H1 (cell line): ENCODE measurements at regions not wholly inside any gene's neighbourhood (a gene's known extent, or its start where the extent isn't known, plus 50 kb on each side); places are given as distances from the start of the nearest gene placed in this dataset.

Source experiments
- CTCF ChIA-PET: fragments of 300-600 bp; sonication (Branson Sonifier 250); formaldehyde crosslinking; loops from one replicate; lab custom pipeline; 2021; ENCODE audit not compliant: partially characterized antibody; lab: Charles Lee
- POLR2A ChIA-PET: fragments of 300-600 bp; sonication (Branson Sonifier 250); formaldehyde crosslinking; loops from one replicate; lab custom pipeline; 2021; ENCODE audit warnings: inconsistent platforms; ENCODE audit not compliant: partially characterized antibody; lab: Charles Lee
- DNase-seq, 2 experiments: peaks; one replicate each; pipeline versions ENCODE4 v3.0.0 to v3.0.0-alpha.2; 2010 to 2022; ENCODE audit warnings: low spot score in 2 of 2, low read depth in 1 of 2, mixed read lengths in 1 of 2
- FAIRE-seq: peaks from 2 replicates; lab custom pipeline; 2011; peaks lifted over from hg19 to GRCh38; lab: Jason Lieb, UNC
- H2AFZ ChIP-seq: 2 replicates; pipeline ENCODE4 v1.8.1; 2012; ENCODE audit warnings: low read length, inconsistent platforms
- H2AK5ac ChIP-seq: 2 replicates; pipeline ENCODE4 v1.6.1; 2013; ENCODE audit warnings: low read depth, low read length
- H2BK120ac ChIP-seq: replicated peaks from 2 replicates; pipeline ENCODE3; 2013; ENCODE audit warnings: low read depth, low read length, inconsistent platforms
- H2BK12ac ChIP-seq: 2 replicates; pipeline ENCODE4 v1.6.1; 2013; ENCODE audit warnings: low read depth, low read length
- H2BK15ac ChIP-seq: 2 replicates; pipeline ENCODE4 v1.6.1; 2013; ENCODE audit warnings: low read length
- H2BK20ac ChIP-seq: 2 replicates; pipeline ENCODE4 v1.6.1; 2013; ENCODE audit warnings: low read length
- H2BK5ac ChIP-seq: 2 replicates; pipeline ENCODE4 v1.6.1; 2013; ENCODE audit warnings: low read depth, low read length
- H3K14ac ChIP-seq: 2 replicates; pipeline ENCODE4 v1.6.1; 2013; ENCODE audit warnings: inconsistent platforms; ENCODE audit not compliant: insufficient read length
- H3K18ac ChIP-seq: 2 replicates; pipeline ENCODE4 v1.6.1; 2013; ENCODE audit warnings: low read length; ENCODE audit errors: extremely low read depth
- H3K23ac ChIP-seq: 2 replicates; pipeline ENCODE4 v1.6.1; 2013; ENCODE audit warnings: inconsistent platforms; ENCODE audit not compliant: insufficient read length
- H3K23me2 ChIP-seq: 2 replicates; pipeline ENCODE4 v1.6.1; 2013; ENCODE audit warnings: low read depth, low read length
- H3K27ac ChIP-seq: 2 replicates; pipeline ENCODE4 v1.6.1; 2011; ENCODE audit warnings: low read depth, low read length, inconsistent platforms
- H3K27me3 ChIP-seq, 4 experiments: replicated peaks in 1 of 4; 1 replicate in 1 of 4; 2 replicates in 3 of 4; pipeline versions ENCODE4 v1.6.1 to v1.8.1; 2011 to 2013; ENCODE audit warnings: low read length in 3 of 4, mild to moderate bottlenecking in 3 of 4, inconsistent platforms in 2 of 4, mixed read lengths in 2 of 4, moderate library complexity in 1 of 4; ENCODE audit not compliant: control insufficient read depth in 3 of 4, insufficient read depth in 3 of 4; ENCODE audit errors: extremely low read depth in 1 of 4
- H3K36me3 ChIP-seq, 4 experiments: 2 replicates each; pipeline versions ENCODE4 v1.6.1 to v1.8.1; 2011 to 2013; ENCODE audit warnings: mild to moderate bottlenecking in 4 of 4, low read length in 3 of 4, moderate library complexity in 2 of 4, control low read depth in 1 of 4, inconsistent platforms in 1 of 4; ENCODE audit not compliant: insufficient read depth in 4 of 4, control insufficient read depth in 2 of 4
- H3K4ac ChIP-seq: replicated peaks from 2 replicates; pipeline ENCODE3; 2013; ENCODE audit warnings: low read length, low read depth, mixed read lengths, inconsistent platforms; ENCODE audit not compliant: insufficient read length
- H3K4me1 ChIP-seq, 4 experiments: replicated peaks in 1 of 4; 1 replicate in 1 of 4; 2 replicates in 3 of 4; pipeline versions ENCODE4 v1.6.1 to v1.8.1; 2011 to 2013; ENCODE audit warnings: low read length in 3 of 4, inconsistent platforms in 2 of 4, mixed read lengths in 1 of 4; ENCODE audit not compliant: insufficient read depth in 4 of 4, control insufficient read depth in 3 of 4
- H3K4me2 ChIP-seq, 2 experiments: 2 replicates each; pipeline versions ENCODE4 v1.6.1 to v1.8.1; 2011 to 2013; ENCODE audit warnings: low read depth in 2 of 2, low read length in 2 of 2, control low read depth in 1 of 2, inconsistent platforms in 1 of 2, mild to moderate bottlenecking in 1 of 2; ENCODE audit not compliant: insufficient read depth in 1 of 2
- H3K4me3 ChIP-seq, 4 experiments: fragments of 200-600, 300-600 bp in 1 of 4; sonication (generic), shearing (Covaris generic), sonication (Bioruptor Twin) in 1 of 4; 2 replicates each; pipeline versions ENCODE4 v1.5.1 to v1.8.1; 2011 to 2016; ENCODE audit warnings: low read length in 4 of 4, low read depth in 3 of 4, control low read depth in 2 of 4, inconsistent platforms in 2 of 4, mild to moderate bottlenecking in 2 of 4, mixed read lengths in 1 of 4, moderate library complexity in 1 of 4; ENCODE audit not compliant: insufficient read depth in 2 of 4; ENCODE audit errors: extremely low read depth in 1 of 4
- H3K56ac ChIP-seq: replicated peaks from 2 replicates; pipeline ENCODE3; 2013; ENCODE audit warnings: low read depth, mild to moderate bottlenecking, mixed read lengths, low read length, inconsistent platforms; ENCODE audit not compliant: insufficient read length
- H3K79me1 ChIP-seq: 2 replicates; pipeline ENCODE4 v1.6.1; 2013; ENCODE audit warnings: low read depth, low read length, control low read depth
- H3K79me2 ChIP-seq, 2 experiments: 2 replicates each; pipeline versions ENCODE4 v1.6.1 to v1.8.1; 2012 to 2013; ENCODE audit warnings: low read length in 2 of 2, mild to moderate bottlenecking in 2 of 2, inconsistent platforms in 1 of 2; ENCODE audit not compliant: insufficient read depth in 2 of 2, control insufficient read depth in 1 of 2
- H3K9ac ChIP-seq, 4 experiments: replicated peaks in 1 of 4; 1 replicate in 1 of 4; 2 replicates in 3 of 4; pipeline versions ENCODE4 v1.6.1 to v1.8.1; 2011 to 2013; ENCODE audit warnings: low read depth in 3 of 4, low read length in 3 of 4, control low read depth in 2 of 4, mild to moderate bottlenecking in 2 of 4, moderate library complexity in 2 of 4, inconsistent platforms in 1 of 4; ENCODE audit errors: extremely low read depth in 1 of 4
- H3K9me3 ChIP-seq, 2 experiments: 2 replicates each; pipeline versions ENCODE4 v1.6.1 to v1.8.1; 2012 to 2013; ENCODE audit warnings: mild to moderate bottlenecking in 2 of 2, moderate library complexity in 2 of 2, control low read depth in 1 of 2, inconsistent platforms in 1 of 2, low read depth in 1 of 2, low read length in 1 of 2, mixed read lengths in 1 of 2; ENCODE audit not compliant: insufficient read depth in 2 of 2
- H4K20me1 ChIP-seq, 2 experiments: replicated peaks in 1 of 2; 2 replicates each; pipeline versions ENCODE3 to v1.8.1; 2011 to 2013; ENCODE audit warnings: inconsistent platforms in 2 of 2, low read length in 2 of 2, mild to moderate bottlenecking in 1 of 2; ENCODE audit not compliant: insufficient read depth in 2 of 2, control insufficient read depth in 1 of 2
- H4K5ac ChIP-seq: 2 replicates; pipeline ENCODE4 v1.6.1; 2013; ENCODE audit warnings: low read length, low read depth, mixed read lengths, inconsistent platforms; ENCODE audit not compliant: insufficient read length
- H4K8ac ChIP-seq: 2 replicates; pipeline ENCODE4 v1.8.0; 2013; ENCODE audit warnings: mild to moderate bottlenecking, moderate library complexity, low read length, inconsistent platforms; ENCODE audit not compliant: insufficient read depth; ENCODE audit errors: extremely low read depth
- H4K91ac ChIP-seq: replicated peaks from 2 replicates; pipeline ENCODE3; 2013; ENCODE audit warnings: low read length, mixed read lengths, inconsistent platforms; ENCODE audit not compliant: insufficient read length
- HDAC2 ChIP-seq, 2 experiments: fragments of 300-600 bp in 1 of 2; sonication (generic) in 1 of 2; IDR thresholded peaks; 2 replicates each; pipeline ENCODE4 v1.6.1; 2011 to 2012; ENCODE audit warnings: low read depth in 2 of 2, low read length in 2 of 2, mild to moderate bottlenecking in 2 of 2, moderate library complexity in 2 of 2, borderline replicate concordance in 1 of 2, inconsistent platforms in 1 of 2
- JUN ChIP-seq: IDR thresholded peaks from 2 replicates; pipeline ENCODE4 v1.6.1; 2011; ENCODE audit warnings: low read depth, mild to moderate bottlenecking, improper control_type of control experiment, low read length
- MAX ChIP-seq: IDR thresholded peaks from 2 replicates; pipeline ENCODE4 v1.6.1; 2012; ENCODE audit warnings: inconsistent platforms
- NRF1 ChIP-seq: IDR thresholded peaks from 2 replicates; pipeline ENCODE4 v1.6.1; 2011; ENCODE audit warnings: mild to moderate bottlenecking, low read depth, low read length, improper control_type of control experiment
- PHF8 ChIP-seq: fragments of 200-600 bp; sonication (generic); conservative IDR thresholded peaks from 2 replicates; pipeline ENCODE4 v1.7.1; 2012; ENCODE audit warnings: low read depth, mild to moderate bottlenecking, inconsistent platforms, low read length, moderate library complexity
- POU5F1 ChIP-seq: IDR thresholded peaks from 2 replicates; pipeline ENCODE4 v1.6.1; 2011; ENCODE audit warnings: low read depth, mild to moderate bottlenecking, low read length, moderate library complexity
- RAD21 ChIP-seq, 2 experiments: IDR thresholded peaks in 1 of 2; conservative IDR thresholded peaks in 1 of 2; 2 replicates each; pipeline ENCODE4 v1.6.1; 2011; ENCODE audit warnings: low read depth in 2 of 2, low read length in 2 of 2, improper control_type of control experiment in 1 of 2, inconsistent platforms in 1 of 2, mild to moderate bottlenecking in 1 of 2, moderate library complexity in 1 of 2
- RNF2 ChIP-seq: fragments of 200-900, 300-1000 bp; sonication (generic); IDR thresholded peaks from 2 replicates; pipeline ENCODE4 v1.7.1; 2016; ENCODE audit warnings: borderline replicate concordance, low read depth, mild to moderate bottlenecking, antibody characterized with exemption, low read length; ENCODE audit not compliant: poor library complexity, severe bottlenecking; ENCODE audit errors: missing control alignments
- RXRA ChIP-seq: IDR thresholded peaks from 2 replicates; pipeline ENCODE4 v1.6.1; 2011; ENCODE audit warnings: low read depth, mild to moderate bottlenecking, low read length, moderate library complexity; ENCODE audit not compliant: insufficient read depth
- SIN3A ChIP-seq, 2 experiments: IDR thresholded peaks in 1 of 2; conservative IDR thresholded peaks in 1 of 2; 2 replicates each; pipeline ENCODE4 v1.6.1; 2011 to 2012; ENCODE audit warnings: low read length in 2 of 2, improper control_type of control experiment in 1 of 2, low read depth in 1 of 2, mild to moderate bottlenecking in 1 of 2
- SIRT6 ChIP-seq: IDR thresholded peaks from one replicate; pipeline ENCODE4 v1.7.1; 2012; ENCODE audit warnings: low read length, inconsistent platforms
- SP1 ChIP-seq: IDR thresholded peaks from 2 replicates; pipeline ENCODE4 v1.6.1; 2011; ENCODE audit warnings: low read depth, low read length
- SRF ChIP-seq: IDR thresholded peaks from 2 replicates; pipeline ENCODE4 v1.6.1; 2011; ENCODE audit warnings: mild to moderate bottlenecking, low read depth, low read length, moderate library complexity
- WGBS, 2 experiments: shearing (Covaris generic) in 1 of 2; methylation state at CpG; one replicate each; pipeline versions ENCODE4 v1.1.6 to v1.1.7; 2013 to 2015; ENCODE audit warnings: low lambda C conversion rate in 2 of 2, mixed read lengths in 2 of 2, inconsistent platforms in 1 of 2, low coverage in 1 of 2, missing lambda C conversion rate in 1 of 2; ENCODE audit not compliant: insufficient replicate concordance in 2 of 2, insufficient coverage in 1 of 2, insufficient read length in 1 of 2; ENCODE audit errors: extremely low coverage in 1 of 2, missing lambda C conversion rate in 1 of 2; 5-methylcytosine and 5-hydroxymethylcytosine counted together

- no peak overlapping the region for H2BK120ac ChIP-seq
- no peak overlapping the region for H4K8ac ChIP-seq
- no peak overlapping the region for H3K4me2 ChIP-seq
- no peak overlapping the region for H3K56ac ChIP-seq
- no peak overlapping the region for H3K23ac ChIP-seq
- H4K20me1 ChIP-seq: no peaks in the 10 kb centered on the region
- H4K5ac ChIP-seq: no peak overlapping the region
- POLR2A ChIA-PET: interaction anchor here (0.7 kb wide), 1 partner anchor 1881 kb away, joined by 4 read pairs; no protein-coding TSS in a partner anchor
- H2BK20ac ChIP-seq: no peak overlapping the region
- H3K9me3 ChIP-seq: no peaks in the 10 kb centered on the region
- no peak for TF ChIP-seq SIRT6
- TF ChIP-seq MAX: no peak
- TF ChIP-seq POU5F1: no peak
- TF ChIP-seq PHF8: no peak
- TF ChIP-seq JUN: no peak
- no peak for TF ChIP-seq SP1
- no peak for TF ChIP-seq NRF1
- TF ChIP-seq SIN3A (conservative IDR thresholded peaks at IDR 0.05 in 1 of 2, IDR thresholded peaks at IDR 0.05 in 1 of 2; ENCODE audit: low read depth in 1 of 2, low read length in 2 of 2): no peak
- no peak for TF ChIP-seq SRF
- TF ChIP-seq HDAC2 (IDR thresholded peaks at IDR 0.05; ENCODE audit: borderline replicate concordance in 1 of 2, low read depth in 2 of 2, low read length in 2 of 2): no peak
- TF ChIP-seq RAD21 (IDR thresholded peaks at IDR 0.05 in 1 of 2, conservative IDR thresholded peaks at IDR 0.05 in 1 of 2; ENCODE audit: low read depth in 2 of 2, low read length in 2 of 2): no peak
- TF ChIP-seq RXRA: no peak
- no peak for TF ChIP-seq RNF2
- no peaks in the 10 kb centered on the region for H3K79me1 ChIP-seq
- H3K36me3 ChIP-seq: no peaks in the 10 kb centered on the region
- no peaks in the 10 kb centered on the region for H3K79me2 ChIP-seq
- H4K91ac ChIP-seq: no peak overlapping the region
- no peak overlapping the region for H3K4me3 ChIP-seq
- no peak for FAIRE-seq
- WGBS, 2 experiments: 76% methylated on average over 1 of the region's 1 CpG; no CpG with 5 or more reads in 1 of the 2 experiments
- no peak overlapping the region for H3K9ac ChIP-seq
- no peak overlapping the region for H2BK12ac ChIP-seq
- no peak overlapping the region for H2BK15ac ChIP-seq
- CTCF ChIA-PET: interaction anchor here (0.6 to 0.7 kb wide), 2 partner anchors 9 to 14 kb away, joined by 3 read pairs; no protein-coding TSS in a partner anchor
- H3K23me2 ChIP-seq: no peaks in the 10 kb centered on the region
- no peak overlapping the region for H2BK5ac ChIP-seq
- peaks cover 0 to 1% (median 0%) of the 10 kb centered on the region in 4 experiments; a peak in 1 of 7 replicates for H3K27me3 ChIP-seq
- H2AFZ ChIP-seq: no peak overlapping the region
- no peak overlapping the region for H3K18ac ChIP-seq
- DNase-seq: no peak
- H3K4me1 ChIP-seq: no peaks in the 10 kb centered on the region
- no peak overlapping the region for H2AK5ac ChIP-seq
- no peak overlapping the region for H3K4ac ChIP-seq
- H3K27ac ChIP-seq: no peak overlapping the region
- H3K14ac ChIP-seq: no peak overlapping the region
Observed at GRCh38 chr3:115341208-115341607, 194.1 kb upstream of the ZBTB20 start.
